GM13976 (cell line): ENCODE measurements at regions not wholly inside any gene's neighbourhood (a gene's known extent, or its start where the extent isn't known, plus 50 kb on each side); places are given as distances from the start of the nearest gene placed in this dataset.
"Not testable (repeated sequence)": the region's sequence is repeated elsewhere in the genome, so short reads cannot be mapped to it uniquely, and the experiment has no call there.

ENCODE experiments used
- DNase-seq: peaks from one replicate; pipeline ENCODE4 v3.0.0; 2012; ENCODE audit warnings: low spot score
- CTCF ChIP-seq: IDR thresholded peaks from 2 replicates; pipeline ENCODE4 v1.5.1; 2012; ENCODE audit warnings: borderline replicate concordance, mild to moderate bottlenecking; ENCODE audit not compliant: insufficient read depth; ENCODE audit errors: extremely low read depth, missing control alignments, control extremely low read depth
- in situ Hi-C: fragments of 300-500 bp; cut with MboI; formaldehyde crosslinking; loops from one replicate; pipeline ENCODE4 v1.12.0; 2022; ENCODE audit warnings: low sequenced_read_pairs, mixed read lengths, inconsistent platforms; ENCODE audit not compliant: unreplicated experiment

DNA sequence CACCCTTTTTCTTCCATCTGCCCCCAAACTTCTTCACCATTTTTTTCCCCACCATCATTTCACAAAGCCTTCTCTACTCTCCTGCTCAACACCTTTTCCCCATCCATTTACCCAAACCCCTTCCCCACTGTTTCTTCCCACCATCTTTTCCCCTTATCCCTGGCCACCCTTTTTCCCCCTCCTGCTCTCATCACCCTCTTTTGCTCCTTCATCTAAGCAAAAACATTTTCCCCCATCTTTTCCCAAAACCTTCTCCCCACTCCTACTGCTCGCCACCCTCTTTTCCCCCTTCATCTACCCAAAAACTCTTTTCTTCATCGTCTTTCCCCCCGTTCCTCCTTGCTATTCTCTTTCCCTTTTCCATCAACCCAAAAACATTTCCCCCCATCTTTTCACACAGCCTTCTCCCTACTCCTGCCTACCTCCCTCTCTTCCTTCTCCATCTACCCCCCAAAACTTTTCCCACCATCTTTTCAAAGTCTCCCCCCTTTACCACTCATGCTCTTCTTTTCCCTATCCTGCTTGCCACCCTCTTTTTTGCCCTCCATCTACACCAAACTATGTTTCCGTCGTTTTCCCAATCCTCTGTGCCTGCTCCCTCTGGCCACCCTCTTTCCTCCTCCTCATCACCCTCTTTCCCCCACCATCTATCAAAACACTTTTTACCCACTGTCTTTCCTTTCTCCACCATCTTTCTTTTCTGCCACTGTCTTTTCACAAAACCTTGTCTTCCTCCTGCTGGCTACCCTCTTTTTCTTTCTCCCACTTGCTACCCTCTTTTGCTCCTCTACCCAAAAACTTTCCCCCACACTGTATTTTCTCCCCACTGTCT lies 205.8 kb upstream of the WSB1 start:
- in situ Hi-C loops = no loop called here
- DNase-seq = no peak
- no peak for TF ChIP-seq CTCF

DNA sequence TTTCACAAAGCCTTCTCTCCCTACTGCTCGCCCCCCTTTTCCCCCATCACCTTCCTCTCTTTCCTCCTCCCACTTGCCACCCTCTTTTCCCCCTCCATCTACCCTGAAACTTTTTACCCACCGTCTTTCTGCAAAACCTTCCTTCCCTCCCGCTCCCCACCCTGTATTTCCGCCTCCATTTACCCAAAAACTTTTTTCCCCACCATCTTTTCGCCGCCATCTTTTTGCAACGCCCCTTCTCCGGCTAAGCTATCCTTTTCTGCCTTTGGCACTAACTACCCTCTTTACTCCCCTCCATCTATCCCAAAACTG lies 205.2 kb upstream of the WSB1 start:
- in situ Hi-C loops = no loop called here
- no peak for TF ChIP-seq CTCF
- DNase-seq = no peak

DNA sequence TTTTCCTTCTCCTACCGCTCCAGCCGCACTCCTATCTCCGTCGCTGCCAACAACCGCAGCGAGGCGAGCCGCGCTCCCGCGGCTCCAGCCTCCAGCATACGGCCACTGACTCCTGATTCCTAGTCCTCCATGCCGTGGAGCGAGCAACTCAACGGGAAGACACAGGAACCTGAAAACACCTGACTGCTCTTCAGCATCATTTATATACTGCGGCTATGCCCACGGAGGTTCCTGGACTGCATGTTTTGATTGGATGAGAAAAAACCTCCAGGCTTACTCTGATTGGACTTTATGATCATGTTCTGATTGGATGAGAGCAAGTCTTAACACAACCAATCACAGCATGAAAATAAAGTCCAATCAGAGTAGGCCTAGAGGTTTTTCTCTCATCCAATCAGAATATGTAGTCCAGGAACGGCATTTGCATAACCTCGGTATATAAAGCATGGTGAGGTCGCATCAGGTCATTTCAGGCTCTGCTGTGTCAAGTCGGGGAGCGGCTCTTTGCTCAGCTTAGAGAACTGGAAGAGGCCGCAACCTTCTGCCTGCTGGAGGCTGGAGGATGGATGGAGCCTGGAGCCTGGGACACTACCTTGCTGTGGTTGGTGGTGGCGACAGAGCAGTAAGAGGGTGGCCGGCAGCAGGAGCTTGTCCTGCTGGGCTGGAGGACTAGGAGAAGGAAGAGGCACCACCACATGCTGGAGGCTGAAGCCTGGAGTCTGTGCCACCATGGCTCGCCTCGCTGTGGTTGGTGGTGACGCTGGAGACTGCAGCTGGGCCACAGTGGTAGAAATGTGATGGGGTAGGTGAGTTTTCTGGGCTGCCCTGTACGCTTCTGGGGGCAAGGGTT lies 204.6 kb upstream of the WSB1 start:
- DNase-seq, in situ Hi-C loops: not testable (repeated sequence)

DNA sequence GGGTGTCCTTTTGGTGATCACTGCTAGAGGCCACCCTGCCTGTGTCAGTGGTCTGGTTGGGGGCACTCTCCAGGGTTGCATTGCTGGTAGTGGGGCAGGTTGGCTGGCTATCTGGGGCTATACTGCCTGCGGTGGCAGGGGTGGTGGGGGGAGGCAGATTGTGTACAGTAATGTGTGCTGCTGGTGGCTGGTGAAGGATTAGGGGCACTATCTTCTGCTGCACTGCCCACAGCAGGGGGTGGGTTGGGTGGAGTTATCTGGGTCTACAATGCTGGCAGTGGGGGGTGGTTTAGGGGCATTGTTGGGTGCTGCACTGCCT lies 204.0 kb upstream of the WSB1 start:
- no peak for DNase-seq
- in situ Hi-C loops = no loop called here
- no peak for TF ChIP-seq CTCF

- in situ Hi-C loops = not testable (repeated sequence)
These were observed 203.4 kb upstream of the WSB1 start for GRCh38 chr17:27090450-27091042.

DNA sequence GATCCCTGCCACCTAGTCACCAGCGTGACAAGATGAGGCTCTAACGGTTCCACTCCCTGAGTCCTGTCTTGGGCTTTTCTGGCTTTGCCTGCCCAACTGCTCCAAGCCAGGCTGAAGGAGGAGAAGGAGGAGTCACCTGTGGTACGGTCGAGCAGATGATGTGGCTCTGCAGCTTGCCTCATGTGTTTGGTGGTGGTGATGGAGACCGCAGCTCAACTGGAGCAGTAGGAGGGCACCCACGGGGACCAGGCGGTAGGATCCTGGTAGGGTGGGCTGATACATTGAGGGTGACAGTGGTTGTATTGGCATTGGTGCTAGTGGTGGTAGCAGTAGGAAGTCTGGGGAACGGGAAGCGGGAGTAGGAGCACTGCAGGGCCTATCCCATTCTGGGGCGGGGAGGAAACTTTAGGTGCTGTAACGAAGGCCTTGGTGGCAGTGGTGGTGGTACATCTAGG lies 202.8 kb upstream of the WSB1 start:
- DNase-seq = no peak
- TF ChIP-seq CTCF = no peak
- in situ Hi-C loops = no loop called here

More at GRCh38 chr17:27090450-27091042, 203.4 kb upstream of the WSB1 start:
- DNase-seq = not testable (repeated sequence)

DNA sequence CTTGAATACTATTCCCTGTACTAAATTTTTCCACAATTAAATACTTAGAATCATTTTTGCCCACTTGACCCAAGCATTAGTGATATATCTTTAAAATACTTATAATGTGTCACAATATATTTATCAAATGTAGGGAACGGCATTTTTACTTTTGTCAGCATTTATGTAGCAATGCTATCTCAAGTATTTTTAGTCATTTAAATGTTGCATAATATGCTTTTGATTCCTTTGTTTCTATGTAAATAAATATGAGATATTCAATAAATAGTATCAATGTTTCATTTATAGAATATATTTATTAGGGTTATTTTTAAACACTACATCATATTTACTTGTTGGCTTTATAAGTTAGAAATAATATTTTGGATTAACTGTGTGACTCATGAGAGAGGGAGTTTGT lies 199.7 kb upstream of the WSB1 start:
- DNase-seq, in situ Hi-C loops: not testable (repeated sequence)

DNA sequence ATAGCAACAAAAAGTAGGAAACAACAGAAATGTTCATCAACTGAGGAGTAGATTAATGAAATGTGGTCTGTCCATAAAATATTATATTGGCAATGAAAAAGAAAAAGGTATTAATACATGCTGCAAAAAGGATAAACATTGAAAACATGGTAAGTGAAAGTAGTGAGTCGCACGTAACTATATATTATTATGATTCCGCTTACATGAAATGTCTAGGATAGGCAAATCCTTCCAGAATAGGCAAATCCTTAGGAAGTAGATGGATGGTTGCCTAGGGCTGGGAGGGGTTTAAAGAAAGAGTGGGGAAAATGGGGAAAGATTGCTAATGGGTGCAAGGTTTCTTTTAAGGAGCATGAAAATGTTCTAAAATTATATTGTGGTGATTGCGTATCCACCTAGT lies 198.1 kb upstream of the WSB1 start:
- in situ Hi-C loops, DNase-seq: not testable (repeated sequence)

DNA sequence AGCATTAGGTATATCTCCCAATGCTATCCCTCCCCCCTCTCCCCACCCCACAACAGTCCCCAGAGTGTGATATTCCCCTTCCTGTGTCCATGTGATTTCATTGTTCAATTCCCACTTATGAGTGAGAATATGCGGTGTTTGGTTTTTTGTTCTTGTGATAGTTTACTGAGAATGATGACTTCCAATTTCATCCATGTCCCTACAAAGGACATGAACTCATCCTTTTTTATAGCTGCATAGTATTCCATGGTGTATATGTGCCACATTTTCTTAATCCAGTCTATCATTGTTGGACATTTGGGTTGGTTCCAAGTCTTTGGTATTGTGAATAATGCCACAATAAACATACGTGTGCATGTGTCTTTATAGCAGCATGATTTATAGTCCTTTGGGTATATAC lies 194.6 kb upstream of the WSB1 start:
- in situ Hi-C loops = not testable (repeated sequence)

DNA sequence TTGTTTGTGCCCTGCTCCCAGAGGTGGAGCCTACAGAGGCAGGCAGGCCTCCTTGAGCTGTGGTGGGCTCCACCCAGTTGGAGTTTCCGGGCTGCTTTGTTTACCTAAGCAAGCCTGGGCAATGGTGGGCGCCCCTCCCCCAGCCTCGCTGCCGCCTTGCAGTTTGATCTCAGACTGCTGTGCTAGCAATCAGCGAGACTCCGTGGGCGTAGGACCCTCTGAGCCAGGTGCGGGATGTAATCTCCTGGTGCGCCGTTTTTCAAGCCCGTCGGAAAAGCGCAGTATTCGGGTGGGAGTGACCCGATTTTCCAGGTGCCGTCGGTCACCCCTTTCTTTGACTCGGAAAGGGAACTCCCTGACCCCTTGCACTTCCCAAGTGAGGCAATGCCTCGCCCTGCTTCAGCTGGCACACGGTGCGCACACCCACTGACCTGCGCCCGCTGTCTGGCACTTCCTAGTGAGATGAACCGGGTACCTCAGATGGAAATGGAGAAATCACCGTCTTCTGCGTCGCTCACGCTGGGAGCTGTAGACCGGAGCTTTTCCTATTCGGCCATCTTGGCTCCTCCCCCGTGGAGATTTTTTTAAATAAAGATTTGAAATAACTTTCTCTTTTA lies 189.2 kb upstream of the WSB1 start:
- DNase-seq, in situ Hi-C loops: not testable (repeated sequence)

More for the DNA sequence above, 194.6 kb upstream of the WSB1 start:
- DNase-seq = not testable (repeated sequence)
